ENCODE measurements at regions not wholly inside any gene's neighbourhood (a gene's known extent, or its start where the extent isn't known, plus 50 kb on each side); places are given as distances from the start of the nearest gene placed in this dataset.

DNA sequence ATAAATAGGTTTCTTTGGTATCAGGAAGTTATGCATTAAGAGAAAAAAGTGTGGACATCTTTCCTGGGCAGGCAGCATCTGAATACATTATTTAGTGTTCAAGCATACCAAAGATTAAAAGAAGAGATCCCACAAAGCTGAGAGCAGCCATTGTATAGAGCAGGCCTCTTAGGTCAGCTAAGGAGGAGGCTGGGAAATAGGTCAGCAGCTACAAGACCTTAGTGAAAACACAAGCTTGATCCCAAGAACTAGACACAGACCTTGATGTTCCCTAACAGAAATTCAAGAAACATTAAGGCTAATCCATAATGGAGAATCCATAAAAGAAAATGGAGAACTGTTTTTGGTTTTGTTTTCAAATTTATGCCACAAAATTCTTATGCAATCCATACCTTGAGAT is 135.3 kb upstream of the DPT start:
- Histone ChIP-seq H3K79me2 (ENCODE audit: control insufficient read depth, insufficient read depth, low read length) (no peaks in the 10 kb centered on the region), H3K9ac (ENCODE audit: control insufficient read depth, extremely low read depth, insufficient read depth, low read length) (no peak overlapping the region), H3K27me3 (ENCODE audit: control insufficient read depth, extremely low read depth, insufficient read depth, low read length) (no peaks in the 10 kb centered on the region), H3K4me2 (ENCODE audit: control insufficient read depth, extremely low read depth, insufficient read depth, low read depth, low read length) (no peak overlapping the region), H3K36me3 (ENCODE audit: control insufficient read depth in 2 of 2, extremely low read depth in 1 of 2, insufficient read depth in 2 of 2, low read length in 2 of 2) (no peaks in the 10 kb centered on the region), H3K4me3 (ENCODE audit: control insufficient read depth in 2 of 3, extremely low read depth in 1 of 3, insufficient read depth in 2 of 3, low read depth in 1 of 3, low read length in 3 of 3) (no peak overlapping the region), H4K20me1 (ENCODE audit: control insufficient read depth, extremely low read depth, insufficient read depth, low read length) (no peaks in the 10 kb centered on the region), H3K9me3 (ENCODE audit: control insufficient read depth, low read depth, low read length) (no peaks in the 10 kb centered on the region), H2AFZ (ENCODE audit: control insufficient read depth, low read length) (no peak overlapping the region), H3K27ac (ENCODE audit: control insufficient read depth, insufficient read depth, low read length) (no peak overlapping the region), H3K4me1 (ENCODE audit: control insufficient read depth, extremely low read depth, insufficient read depth, low read length) (no peaks in the 10 kb centered on the region), H3K9me1 (ENCODE audit: control insufficient read depth, extremely low read depth, insufficient read depth, low read length) (no peaks in the 10 kb centered on the region)
- no peak for FAIRE-seq
- no peak for DNase-seq (ENCODE audit: low read depth, low spot score)
- no peak for TF ChIP-seq EZH2 (IDR thresholded peaks at IDR 0.05; ENCODE audit: low read length)
- TF ChIP-seq, protein P1, sequence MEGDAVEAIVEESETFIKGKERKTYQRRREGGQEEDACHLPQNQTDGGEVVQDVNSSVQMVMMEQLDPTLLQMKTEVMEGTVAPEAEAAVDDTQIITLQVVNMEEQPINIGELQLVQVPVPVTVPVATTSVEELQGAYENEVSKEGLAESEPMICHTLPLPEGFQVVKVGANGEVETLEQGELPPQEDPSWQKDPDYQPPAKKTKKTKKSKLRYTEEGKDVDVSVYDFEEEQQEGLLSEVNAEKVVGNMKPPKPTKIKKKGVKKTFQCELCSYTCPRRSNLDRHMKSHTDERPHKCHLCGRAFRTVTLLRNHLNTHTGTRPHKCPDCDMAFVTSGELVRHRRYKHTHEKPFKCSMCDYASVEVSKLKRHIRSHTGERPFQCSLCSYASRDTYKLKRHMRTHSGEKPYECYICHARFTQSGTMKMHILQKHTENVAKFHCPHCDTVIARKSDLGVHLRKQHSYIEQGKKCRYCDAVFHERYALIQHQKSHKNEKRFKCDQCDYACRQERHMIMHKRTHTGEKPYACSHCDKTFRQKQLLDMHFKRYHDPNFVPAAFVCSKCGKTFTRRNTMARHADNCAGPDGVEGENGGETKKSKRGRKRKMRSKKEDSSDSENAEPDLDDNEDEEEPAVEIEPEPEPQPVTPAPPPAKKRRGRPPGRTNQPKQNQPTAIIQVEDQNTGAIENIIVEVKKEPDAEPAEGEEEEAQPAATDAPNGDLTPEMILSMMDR (optimal IDR thresholded peaks at IDR 0.05 in 1 of 3, IDR thresholded peaks at IDR 0.05 in 1 of 3, conservative IDR thresholded peaks at IDR 0.05 in 1 of 3; ENCODE audit: extremely low read depth in 1 of 3, insufficient read depth in 2 of 3, low read length in 3 of 3) = no peak
- dilution Hi-C loops (cut with MboI; ENCODE audit: extremely low pct_ligation_motif_present, low sequenced_read_pairs) = no loop called here

DNA sequence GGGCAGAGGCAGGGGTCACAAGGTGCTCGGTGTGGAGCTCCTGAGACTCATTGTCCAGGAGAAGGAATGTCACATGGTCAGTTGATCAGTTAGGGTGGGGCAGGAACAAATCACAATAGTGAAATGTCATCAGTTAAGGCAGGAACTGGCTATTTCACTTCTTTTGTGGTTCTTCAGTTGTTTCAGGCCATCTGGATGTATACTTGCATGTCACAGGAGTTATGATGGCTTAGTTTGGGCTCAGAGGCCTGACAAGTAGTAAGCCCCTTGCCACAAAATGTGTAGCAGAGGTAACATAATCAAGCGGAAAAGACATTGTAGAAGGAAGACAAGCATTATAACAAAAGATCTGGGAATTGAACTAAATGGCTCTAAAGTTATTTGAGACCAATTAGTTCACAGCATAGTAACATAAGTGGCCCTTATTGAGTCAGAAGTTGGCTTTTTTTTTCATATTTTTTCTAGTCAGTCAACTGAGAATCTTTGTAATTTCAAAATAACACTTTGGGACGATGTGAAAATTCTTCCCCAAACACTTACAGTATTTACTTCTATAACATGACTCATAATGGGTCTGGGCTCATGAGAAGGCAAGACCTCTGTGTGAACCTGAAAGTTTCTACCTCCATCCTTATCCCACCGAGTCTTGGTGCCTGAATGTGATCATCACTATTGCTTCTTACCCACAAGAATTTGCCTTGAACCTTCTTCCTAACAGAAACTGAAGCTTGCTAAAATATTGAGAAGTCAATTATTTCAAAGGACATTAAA is 137.0 kb upstream of the DPT start:
- no peak for DNase-seq (ENCODE audit: low read depth, low spot score)
- no peak for TF ChIP-seq EZH2 (IDR thresholded peaks at IDR 0.05; ENCODE audit: low read length)
- TF ChIP-seq, protein P1 (optimal IDR thresholded peaks at IDR 0.05 in 1 of 3, IDR thresholded peaks at IDR 0.05 in 1 of 3, conservative IDR thresholded peaks at IDR 0.05 in 1 of 3; ENCODE audit: extremely low read depth in 1 of 3, insufficient read depth in 2 of 3, low read length in 3 of 3) = no peak
- Histone ChIP-seq H2AFZ (ENCODE audit: control insufficient read depth, low read length) (no peak overlapping the region), H3K9ac (ENCODE audit: control insufficient read depth, extremely low read depth, insufficient read depth, low read length) (no peak overlapping the region), H3K79me2 (ENCODE audit: control insufficient read depth, insufficient read depth, low read length) (no peaks in the 10 kb centered on the region), H3K9me3 (ENCODE audit: control insufficient read depth, low read depth, low read length) (no peaks in the 10 kb centered on the region), H3K9me1 (ENCODE audit: control insufficient read depth, extremely low read depth, insufficient read depth, low read length) (no peaks in the 10 kb centered on the region), H3K4me3 (ENCODE audit: control insufficient read depth in 2 of 3, extremely low read depth in 1 of 3, insufficient read depth in 2 of 3, low read depth in 1 of 3, low read length in 3 of 3) (no peak overlapping the region), H4K20me1 (ENCODE audit: control insufficient read depth, extremely low read depth, insufficient read depth, low read length) (no peaks in the 10 kb centered on the region), H3K27me3 (ENCODE audit: control insufficient read depth, extremely low read depth, insufficient read depth, low read length) (no peaks in the 10 kb centered on the region), H3K4me1 (ENCODE audit: control insufficient read depth, extremely low read depth, insufficient read depth, low read length) (no peaks in the 10 kb centered on the region), H3K27ac (ENCODE audit: control insufficient read depth, insufficient read depth, low read length) (no peak overlapping the region), H3K4me2 (ENCODE audit: control insufficient read depth, extremely low read depth, insufficient read depth, low read depth, low read length) (no peak overlapping the region), H3K36me3 (ENCODE audit: control insufficient read depth in 2 of 2, extremely low read depth in 1 of 2, insufficient read depth in 2 of 2, low read length in 2 of 2) (no peaks in the 10 kb centered on the region)
- no peak for FAIRE-seq
- dilution Hi-C loops (cut with MboI; ENCODE audit: extremely low pct_ligation_motif_present, low sequenced_read_pairs) = no loop called here

All from keratinocyte (primary cell).